SU-DHL-6 (cell line): ENCODE measurements at regions not wholly inside any gene's neighbourhood (a gene's known extent, or its start where the extent isn't known, plus 50 kb on each side); places are given as distances from the start of the nearest gene placed in this dataset.

ENCODE experiments used
- EZH2phosphoT487 ChIP-seq: fragments of 200-600 bp; sonication (generic), shearing (Covaris generic); conservative IDR thresholded peaks from 2 replicates; pipeline ENCODE4 v1.6.1; 2018; ENCODE audit warnings: mild to moderate bottlenecking, antibody characterized with exemption, low read length, moderate library complexity, mixed read lengths
- TF ChIP-seq, protein P1 (sequence below): fragments of 200-600 bp; sonication (generic); IDR thresholded peaks from one replicate; pipeline ENCODE4 v1.5.1; 2017; ENCODE audit warnings: antibody characterized with exemption, mild to moderate bottlenecking, low read length, moderate library complexity; ENCODE audit not compliant: insufficient read depth, poor library complexity, severe bottlenecking

DNA sequence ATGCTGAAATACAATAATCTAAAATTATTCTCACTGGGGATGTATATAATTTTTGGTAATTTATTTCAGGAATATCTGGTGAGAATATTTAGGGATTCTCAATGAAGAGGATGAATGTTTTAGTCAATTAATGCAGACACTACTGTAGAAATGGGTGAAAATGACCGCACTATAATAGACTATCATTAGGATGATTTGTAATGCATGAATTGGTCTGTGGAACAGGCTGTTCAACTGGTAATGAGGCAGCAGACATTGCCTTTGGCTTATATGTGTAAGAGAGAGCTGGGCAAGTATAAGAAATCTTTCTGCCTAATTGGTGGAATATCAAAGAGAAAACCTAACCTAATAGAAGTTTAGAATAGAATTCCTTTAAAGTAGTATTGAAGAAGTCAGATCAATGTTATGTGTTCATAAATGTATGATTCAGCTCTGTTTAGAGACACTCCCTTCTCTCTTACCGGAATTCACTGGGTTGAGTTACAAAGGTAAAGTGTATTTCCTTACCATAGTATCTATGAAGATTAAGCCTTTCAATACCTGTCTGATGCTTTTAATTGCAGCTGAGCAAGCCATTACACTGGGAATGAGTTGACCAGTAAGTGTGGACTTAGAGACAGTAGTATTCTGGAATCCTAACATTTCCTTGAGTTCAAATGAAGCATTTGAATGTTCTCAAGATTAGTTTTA lies 274.5 kb downstream of the S1PR1 start:
- TF ChIP-seq EZH2phosphoT487, result no peak
- TF ChIP-seq, protein P1, sequence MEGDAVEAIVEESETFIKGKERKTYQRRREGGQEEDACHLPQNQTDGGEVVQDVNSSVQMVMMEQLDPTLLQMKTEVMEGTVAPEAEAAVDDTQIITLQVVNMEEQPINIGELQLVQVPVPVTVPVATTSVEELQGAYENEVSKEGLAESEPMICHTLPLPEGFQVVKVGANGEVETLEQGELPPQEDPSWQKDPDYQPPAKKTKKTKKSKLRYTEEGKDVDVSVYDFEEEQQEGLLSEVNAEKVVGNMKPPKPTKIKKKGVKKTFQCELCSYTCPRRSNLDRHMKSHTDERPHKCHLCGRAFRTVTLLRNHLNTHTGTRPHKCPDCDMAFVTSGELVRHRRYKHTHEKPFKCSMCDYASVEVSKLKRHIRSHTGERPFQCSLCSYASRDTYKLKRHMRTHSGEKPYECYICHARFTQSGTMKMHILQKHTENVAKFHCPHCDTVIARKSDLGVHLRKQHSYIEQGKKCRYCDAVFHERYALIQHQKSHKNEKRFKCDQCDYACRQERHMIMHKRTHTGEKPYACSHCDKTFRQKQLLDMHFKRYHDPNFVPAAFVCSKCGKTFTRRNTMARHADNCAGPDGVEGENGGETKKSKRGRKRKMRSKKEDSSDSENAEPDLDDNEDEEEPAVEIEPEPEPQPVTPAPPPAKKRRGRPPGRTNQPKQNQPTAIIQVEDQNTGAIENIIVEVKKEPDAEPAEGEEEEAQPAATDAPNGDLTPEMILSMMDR, result no peak
